Ascending aorta (tissue), 2 donors: ENCODE measurements at regions not wholly inside any gene's neighbourhood (a gene's known extent, or its start where the extent isn't known, plus 50 kb on each side); places are given as distances from the start of the nearest gene placed in this dataset.

ENCODE experiments used
- DNase-seq, 2 donors: peaks; one replicate each; pipeline ENCODE4 v3.0.0-alpha.2; 2019; ENCODE audit warnings: low spot score in 2 of 2
- H3K27ac ChIP-seq, 2 donors: fragments of 200-600 bp; sonication (generic); one replicate each; pipeline ENCODE4 v1.5.1; 2016 to 2017; ENCODE audit warnings: mild to moderate bottlenecking in 1 of 2
- H3K27me3 ChIP-seq: fragments of 200-600 bp; sonication (generic); one replicate; pipeline ENCODE4 v1.5.1; 2017
- H3K36me3 ChIP-seq, 2 donors: fragments of 200-600 bp; sonication (generic); one replicate each; pipeline ENCODE4 v1.5.1; 2016
- H3K4me1 ChIP-seq, 2 donors: fragments of 200-600 bp; sonication (generic); one replicate each; pipeline ENCODE4 v1.5.1; 2016 to 2017; ENCODE audit warnings: mild to moderate bottlenecking in 1 of 2
- H3K4me3 ChIP-seq, 2 donors: fragments of 200-600 bp; sonication (generic); one replicate each; pipeline ENCODE4 v1.5.1; 2016 to 2017; ENCODE audit warnings: mild to moderate bottlenecking in 1 of 2
- H3K9me3 ChIP-seq, 2 donors: fragments of 200-600 bp; sonication (generic); one replicate each; pipeline ENCODE4 v1.5.1; 2016
- CTCF ChIP-seq, 3 experiments: fragments of 200-600 bp in 2 of 3; fragments of 450-650 bp in 1 of 3; sonication (generic) in 2 of 3; IDR thresholded peaks; one replicate each; pipeline ENCODE4 v1.5.1; 2016 to 2019; ENCODE audit warnings: antibody characterized with exemption in 3 of 3, mild to moderate bottlenecking in 1 of 3, moderate library complexity in 1 of 3
- intact Hi-C: fragments of 100-400 bp; cut with DNase I; formaldehyde crosslinking; loops from one replicate; pipeline ENCODE4 v1.15.1; 2023

- intact Hi-C loops, result no loop called here
- Histone ChIP-seq H3K9me3 (no peaks in the 10 kb centered on the region), H3K27ac (no peak overlapping the region), H3K36me3 (no peaks in the 10 kb centered on the region), H3K4me3 (no peak overlapping the region), H3K27me3 (no peaks in the 10 kb centered on the region), H3K4me1 (no peaks in the 10 kb centered on the region)
- no peak for TF ChIP-seq CTCF (IDR thresholded peaks at IDR 0.05)
- DNase-seq, result no peak
These were observed 113.8 kb upstream of the MAGI3 start for GRCh38 chr1:113276507-113276906.

- Histone ChIP-seq H3K9me3 (no peaks in the 10 kb centered on the region), H3K27me3 (no peaks in the 10 kb centered on the region), H3K4me3 (no peak overlapping the region), H3K4me1 (no peaks in the 10 kb centered on the region), H3K36me3 (no peaks in the 10 kb centered on the region), H3K27ac (no peak overlapping the region)
- no peak for DNase-seq
- intact Hi-C loops, result no loop called here
- TF ChIP-seq CTCF (IDR thresholded peaks at IDR 0.05), result no peak
These were observed 111.9 kb upstream of the MAGI3 start for GRCh38 chr1:113278371-113278770.

- no peak overlapping the region for H3K27ac ChIP-seq
- intact Hi-C loops, result no loop called here
- no peak for TF ChIP-seq CTCF (IDR thresholded peaks at IDR 0.05)
- H3K4me3 ChIP-seq, result no peak overlapping the region
- H3K27me3 ChIP-seq, result no peaks in the 10 kb centered on the region
- H3K9me3 ChIP-seq, result no peaks in the 10 kb centered on the region
- no peak for DNase-seq
- no peaks in the 10 kb centered on the region for H3K4me1 ChIP-seq
- H3K36me3 ChIP-seq, result no peaks in the 10 kb centered on the region
These were observed 111.5 kb upstream of the MAGI3 start for GRCh38 chr1:113278777-113279176.

- no peaks in the 10 kb centered on the region for H3K36me3 ChIP-seq
- no peak for DNase-seq
- no peaks in the 10 kb centered on the region for H3K4me1 ChIP-seq
- H3K27ac ChIP-seq, result no peak overlapping the region
- H3K9me3 ChIP-seq, result no peaks in the 10 kb centered on the region
- no peaks in the 10 kb centered on the region for H3K27me3 ChIP-seq
- intact Hi-C loops, result no loop called here
- no peak for TF ChIP-seq CTCF (IDR thresholded peaks at IDR 0.05)
- no peak overlapping the region for H3K4me3 ChIP-seq
These were observed 110.4 kb upstream of the MAGI3 start for GRCh38 chr1:113279776-113280391.

- Histone ChIP-seq H3K4me3 (no peak overlapping the region), H3K4me1 (no peaks in the 10 kb centered on the region), H3K27me3 (no peaks in the 10 kb centered on the region), H3K27ac (no peak overlapping the region), H3K36me3 (no peaks in the 10 kb centered on the region), H3K9me3 (no peaks in the 10 kb centered on the region)
- no peak for DNase-seq
- no peak for TF ChIP-seq CTCF (IDR thresholded peaks at IDR 0.05)
- intact Hi-C loops, result no loop called here
These were observed 109.7 kb upstream of the MAGI3 start for GRCh38 chr1:113280581-113280980.

GRCh38 chr1:113281550-113281949 lies 108.8 kb upstream of the MAGI3 start:
- no peak overlapping the region for H3K4me3 ChIP-seq
- H3K27me3 ChIP-seq, result no peaks in the 10 kb centered on the region
- no peaks in the 10 kb centered on the region for H3K36me3 ChIP-seq
- DNase-seq, result no peak
- H3K27ac ChIP-seq, result no peak overlapping the region
- intact Hi-C loops, result no loop called here
- H3K4me1 ChIP-seq, result no peaks in the 10 kb centered on the region
- no peaks in the 10 kb centered on the region for H3K9me3 ChIP-seq
- TF ChIP-seq CTCF (IDR thresholded peaks at IDR 0.05), result no peak
